Brain microvascular endothelial cell (primary cell): ENCODE measurements at regions not wholly inside any gene's neighbourhood (a gene's known extent, or its start where the extent isn't known, plus 50 kb on each side); places are given as distances from the start of the nearest gene placed in this dataset.

ENCODE experiments used
- DNase-seq: peaks from one replicate; pipeline ENCODE4 v3.0.0-alpha.2; 2020
- H3K27ac ChIP-seq: fragments of 250-450 bp; sonication (Bioruptor Pico); 2 replicates; pipeline ENCODE4 v1.5.1; 2020; ENCODE audit warnings: mild to moderate bottlenecking, moderate library complexity
- H3K27me3 ChIP-seq: fragments of 250-450 bp; sonication (Bioruptor Pico); replicated peaks from 2 replicates; pipeline ENCODE4 v1.5.1; 2020; ENCODE audit warnings: mild to moderate bottlenecking
- H3K36me3 ChIP-seq: fragments of 250-450 bp; sonication (Bioruptor Pico); replicated peaks from 2 replicates; pipeline ENCODE4 v1.5.1; 2020; ENCODE audit warnings: mild to moderate bottlenecking
- H3K4me3 ChIP-seq: 2 replicates; pipeline ENCODE4 v1.5.1; 2011; ENCODE audit warnings: low read depth, mild to moderate bottlenecking, control low read depth, low read length, moderate library complexity
- CTCF ChIP-seq: IDR thresholded peaks from 2 replicates; pipeline ENCODE4 v1.5.1; 2011; ENCODE audit warnings: low read depth, mild to moderate bottlenecking, moderate library complexity, low read length, control low read depth, inconsistent platforms; ENCODE audit errors: missing control alignments
- in situ Hi-C: cut with HindIII; loops from 2 replicates; pipeline ENCODE4 v1.10.0; 2017; ENCODE audit warnings: low sequenced_read_pairs, low pct_ligation_motif_present

DNA sequence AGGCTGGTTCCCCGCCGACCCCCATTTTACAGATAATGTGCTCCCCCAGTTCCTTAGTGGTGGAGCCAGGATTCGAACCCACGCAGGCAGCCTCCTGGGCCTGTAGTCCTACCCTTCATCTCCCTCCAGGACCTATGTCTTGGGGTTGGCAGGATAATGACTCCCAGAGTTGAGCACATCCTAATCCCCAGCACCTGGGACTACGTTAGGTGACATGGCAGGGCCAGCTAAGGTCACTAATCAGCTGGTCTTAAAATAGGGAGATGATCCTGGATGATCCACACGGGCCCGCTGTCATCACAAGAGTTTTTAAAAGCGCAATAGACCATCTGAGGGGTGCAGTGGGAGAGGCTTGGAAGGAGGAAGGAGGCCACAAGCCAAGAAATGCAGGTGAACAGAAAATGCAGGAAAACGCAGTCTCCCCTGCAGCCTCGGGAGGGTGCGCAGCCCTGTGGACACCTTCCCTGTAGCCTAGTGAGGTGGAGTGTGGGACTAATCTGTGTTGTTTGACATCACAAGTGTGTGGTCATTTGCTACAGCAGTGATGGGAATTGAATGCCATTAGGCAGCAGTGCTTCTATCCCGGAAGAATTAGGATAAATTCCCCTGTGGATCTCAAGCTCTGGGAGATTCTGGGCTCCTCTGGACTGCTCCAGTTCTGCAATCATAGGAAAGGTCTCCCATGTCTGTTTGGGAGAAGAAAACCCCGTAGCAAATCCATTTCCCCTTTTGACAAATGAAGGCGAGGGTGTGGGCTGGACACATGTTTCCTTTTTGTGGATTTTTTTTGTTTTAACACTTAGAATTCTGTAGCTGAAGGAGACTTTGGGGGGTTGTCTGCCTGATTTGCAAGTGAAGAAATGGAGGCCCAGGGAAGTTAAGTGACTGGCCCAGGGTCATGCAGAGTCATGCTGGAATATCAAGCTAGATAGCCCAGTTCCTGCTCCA is 297.7 kb downstream of the SEC14L1 start:
- no peak for DNase-seq
- no peak overlapping the region for H3K27ac ChIP-seq
- in situ Hi-C loops = no loop called here
- peaks cover 9% of the 10 kb centered on the region for H3K36me3 ChIP-seq
- H3K4me3 ChIP-seq = no peak overlapping the region
- H3K27me3 ChIP-seq = no peaks in the 10 kb centered on the region
- TF ChIP-seq CTCF = no peak

DNA sequence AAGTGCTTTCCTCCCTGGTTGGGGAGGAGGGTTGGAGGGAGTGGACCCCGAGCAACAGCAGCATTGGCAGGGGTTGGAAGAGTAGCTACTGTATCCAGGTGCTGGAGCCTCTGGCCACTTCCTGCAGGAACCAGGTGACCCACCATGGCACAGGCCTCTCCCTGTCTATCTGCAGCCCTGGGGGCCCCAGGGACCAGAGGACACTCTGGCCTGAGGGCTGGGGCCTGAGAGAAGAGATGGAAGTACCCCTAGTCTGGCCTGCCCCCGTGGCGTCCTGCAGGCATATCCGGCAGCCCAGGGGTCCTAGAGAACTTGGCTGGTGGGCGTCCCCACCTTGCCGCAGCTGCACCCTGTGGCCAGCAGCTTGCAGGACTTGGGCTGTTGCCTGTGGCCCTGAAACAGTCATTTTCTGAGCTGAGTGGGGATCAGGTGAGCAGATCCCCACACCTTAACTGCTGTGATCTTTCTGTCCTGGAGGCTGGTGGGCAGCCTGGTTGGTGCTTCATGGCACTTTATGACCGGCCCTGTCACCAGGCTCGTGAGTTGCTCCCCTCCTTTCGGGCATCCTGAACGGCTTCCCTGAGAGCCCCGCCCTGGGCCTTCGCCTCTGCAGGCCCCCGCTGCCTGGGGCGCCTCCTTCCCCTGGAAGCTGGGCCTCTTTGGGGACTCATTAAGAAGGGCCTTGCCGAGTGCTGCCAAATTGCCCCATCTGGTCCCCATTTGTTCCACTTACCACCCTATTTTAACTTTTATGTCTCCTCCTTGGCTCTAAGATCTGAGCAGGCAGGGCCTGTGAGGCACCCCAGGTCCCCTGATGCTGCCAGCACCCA is 298.6 kb downstream of the SEC14L1 start:
- Histone ChIP-seq H3K4me3 (no peak overlapping the region), H3K36me3 (peaks cover 9% of the 10 kb centered on the region), H3K27me3 (no peaks in the 10 kb centered on the region), H3K27ac (no peak overlapping the region)
- DNase-seq = no peak
- in situ Hi-C loops = no loop called here
- TF ChIP-seq CTCF = no peak

DNA sequence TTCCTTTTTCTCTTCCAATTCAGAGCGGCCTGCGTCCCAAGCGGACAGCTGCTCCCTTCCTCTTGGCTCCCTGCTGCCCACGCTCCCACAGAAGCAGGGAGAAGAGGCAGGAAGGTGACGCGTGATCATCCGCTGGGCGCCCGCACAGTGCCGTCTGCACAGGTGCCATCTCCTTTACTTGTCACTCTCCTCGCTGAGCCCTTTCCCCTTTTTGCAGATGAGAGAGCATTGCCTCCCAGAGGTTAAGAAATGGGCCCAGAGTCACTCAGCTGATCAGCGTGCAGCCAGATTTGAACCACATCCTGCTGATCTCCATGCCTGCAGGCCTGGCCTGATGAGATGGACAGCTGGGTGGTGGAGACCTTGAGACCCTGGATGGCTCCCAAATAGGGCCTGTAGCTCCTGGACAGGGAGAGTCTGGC is 299.8 kb downstream of the SEC14L1 start:
- no peak for TF ChIP-seq CTCF
- peaks cover 3% of the 10 kb centered on the region for H3K36me3 ChIP-seq
- no peak overlapping the region for H3K4me3 ChIP-seq
- H3K27me3 ChIP-seq = no peaks in the 10 kb centered on the region
- DNase-seq = no peak
- no peak overlapping the region for H3K27ac ChIP-seq
- in situ Hi-C loops = no loop called here

- DNase-seq = no peak
Observed at GRCh38 chr17:77441130-77441920, 300.6 kb downstream of the SEC14L1 start.

More at GRCh38 chr17:77441130-77441920, 300.6 kb downstream of the SEC14L1 start:
- H3K27ac ChIP-seq = no peak overlapping the region
- no peaks in the 10 kb centered on the region for H3K27me3 ChIP-seq
- peaks cover 3% of the 10 kb centered on the region for H3K36me3 ChIP-seq
- H3K4me3 ChIP-seq = no peak overlapping the region
- in situ Hi-C loops = no loop called here
- TF ChIP-seq CTCF = no peak
